ENCODE measurements at regions not wholly inside any gene's neighbourhood (a gene's known extent, or its start where the extent isn't known, plus 50 kb on each side); places are given as distances from the start of the nearest gene placed in this dataset.
A peak's percentile ranks its signal among the peaks of the same experiment; 100 is the strongest.
"Not testable (repeated sequence)": the region's sequence is repeated elsewhere in the genome, so short reads cannot be mapped to it uniquely, and the experiment has no call there.

- no peak for DNase-seq
These were observed 94.6 kb downstream of the APOB start for GRCh38 chr2:20949256-20949655.

GRCh38 chr2:20946468-20946867 lies 97.4 kb downstream of the APOB start:
- no peak for DNase-seq

DNA sequence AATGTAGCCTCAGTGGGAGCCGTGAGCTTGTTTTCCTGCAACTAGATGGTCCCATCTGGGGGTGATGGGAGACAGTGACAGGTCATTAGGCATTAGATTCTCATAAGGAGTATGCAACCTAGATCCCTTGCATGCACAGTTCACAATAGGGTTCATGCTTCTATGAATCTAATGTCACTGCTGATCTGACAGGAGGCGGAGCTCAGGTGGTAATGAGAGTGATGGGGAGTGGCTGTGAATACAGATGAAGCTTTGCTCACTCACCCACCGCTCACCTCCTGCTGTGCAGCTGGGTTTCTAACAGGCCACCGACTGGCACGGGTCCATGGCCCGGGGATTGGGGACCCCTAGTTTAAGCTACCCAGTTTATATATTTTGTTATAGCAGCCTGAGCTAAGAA lies 100.2 kb downstream of the APOB start:
- not testable (repeated sequence) for DNase-seq

DNA sequence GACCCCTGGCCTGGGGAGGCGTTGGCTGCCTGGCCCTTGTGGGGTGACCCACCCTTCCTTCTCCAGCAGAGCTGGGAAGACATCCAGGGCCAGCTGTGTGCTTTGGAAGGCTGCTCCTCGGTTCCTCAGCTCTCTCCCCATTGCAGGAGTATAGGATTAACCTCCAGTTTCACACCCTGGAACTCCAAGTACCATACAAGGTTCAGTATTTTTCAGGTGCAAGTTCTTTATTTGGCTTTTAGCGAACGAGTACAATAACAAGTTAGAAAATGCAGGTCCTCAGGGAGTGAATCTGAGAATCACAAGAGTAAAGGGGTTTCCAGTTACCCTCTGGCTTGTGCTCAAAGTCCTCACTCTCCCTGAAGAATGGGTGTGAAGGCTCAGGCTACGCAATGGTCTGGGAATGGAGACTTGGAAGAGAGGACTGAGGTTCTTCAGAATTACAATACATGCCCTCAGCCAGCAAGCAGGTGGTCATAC lies 101.2 kb downstream of the APOB start:
- no peak for DNase-seq

GRCh38 chr2:20940856-20941255 lies 103.0 kb downstream of the APOB start:
- DNase-seq: no peak

GRCh38 chr2:20939931-20940795 lies 103.7 kb downstream of the APOB start:
- DNase-seq: no peak

DNA sequence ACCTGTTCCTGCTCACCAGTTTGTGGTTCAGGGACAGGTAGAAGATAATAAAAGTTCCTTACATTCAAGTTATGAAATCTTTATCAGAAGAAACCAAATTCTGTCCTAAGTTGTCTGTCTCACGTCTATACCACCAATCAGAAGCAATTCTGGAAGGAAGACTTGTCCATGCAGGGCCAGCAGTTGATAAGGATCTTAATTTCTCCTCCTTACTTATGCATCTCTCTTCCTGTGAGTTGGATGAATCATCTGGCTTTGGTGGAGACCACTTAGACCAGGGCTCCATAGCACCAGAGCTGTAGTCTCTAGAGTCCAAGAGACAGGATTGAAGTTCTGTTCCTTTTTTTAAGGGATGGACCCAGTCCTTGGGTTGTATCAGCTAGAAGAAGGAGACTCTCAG lies 106.5 kb downstream of the APOB start:
- no peak for DNase-seq

- DNase-seq: no peak
These were observed 108.6 kb downstream of the APOB start for GRCh38 chr2:20935168-20935775.

GRCh38 chr2:20934236-20934635 lies 109.6 kb downstream of the APOB start:
- no peak for DNase-seq

GRCh38 chr2:20933714-20934113 lies 110.2 kb downstream of the APOB start:
- no peak for DNase-seq

- DNase-seq: no peak
These were observed 108.4 kb upstream of the LDAH start for GRCh38 chr2:20931346-20931745.

DNA sequence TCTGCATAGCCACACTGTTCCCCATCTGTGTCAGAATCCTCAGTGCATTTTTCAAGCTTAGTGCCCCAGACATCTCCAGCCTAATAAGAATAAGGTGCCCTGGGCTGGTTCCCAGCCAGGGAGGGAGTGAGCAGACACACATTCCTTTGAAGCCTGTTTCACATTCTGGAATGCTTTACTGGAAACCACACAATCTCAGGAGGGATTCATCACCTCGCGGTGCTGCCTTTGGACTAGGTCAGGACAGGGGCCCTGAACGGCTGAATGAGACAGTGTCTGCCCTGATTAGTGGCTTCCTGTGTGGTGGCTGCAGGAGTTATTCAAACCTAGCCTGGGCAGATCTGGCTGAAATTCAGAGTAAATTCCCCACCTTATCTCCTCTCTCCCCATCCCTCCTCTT lies 108.0 kb upstream of the LDAH start:
- no peak for DNase-seq

DNA sequence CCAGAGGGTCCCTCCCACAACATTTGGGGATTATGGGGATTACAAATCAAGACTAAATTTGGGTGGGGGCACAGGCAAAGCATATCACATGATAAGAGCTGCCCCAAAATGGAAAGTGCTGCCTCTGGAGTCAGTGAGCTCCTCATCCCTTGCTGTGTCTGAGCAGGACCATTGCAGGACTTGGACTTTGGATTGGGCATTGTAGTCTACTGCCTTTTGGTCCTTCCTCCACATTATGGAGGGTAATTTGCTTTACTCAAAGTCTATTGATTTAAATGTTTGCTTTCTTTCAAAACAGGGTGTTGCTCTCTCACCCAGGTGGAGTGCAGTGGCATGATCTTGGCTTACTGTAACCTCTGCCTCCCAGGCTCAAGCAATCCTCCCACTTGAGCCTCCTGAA lies 106.8 kb upstream of the LDAH start:
- no peak for DNase-seq

DNA sequence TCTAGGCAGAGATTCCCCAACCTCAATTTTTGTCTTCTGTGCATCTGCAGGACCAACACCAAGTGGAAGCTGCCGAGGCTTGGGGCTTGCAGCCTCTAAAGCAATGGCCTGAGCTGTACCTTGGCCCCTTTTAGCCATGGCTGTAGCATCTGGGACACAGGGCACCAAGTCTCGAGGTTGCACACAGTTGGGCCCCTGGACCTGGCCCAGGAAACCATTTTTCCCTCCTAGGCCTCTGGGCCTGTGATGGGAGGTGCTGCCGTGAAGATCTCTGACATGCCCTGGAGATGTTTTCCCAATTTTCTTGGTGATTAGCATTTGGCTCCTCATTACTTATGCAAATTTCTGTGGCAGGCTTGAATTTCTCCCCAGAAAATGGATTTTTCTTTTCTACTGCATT lies 105.7 kb upstream of the LDAH start:
- no peak for DNase-seq

GRCh38 chr2:20925265-20925889 lies 102.5 kb upstream of the LDAH start:
- DNase-seq: no peak

DNA sequence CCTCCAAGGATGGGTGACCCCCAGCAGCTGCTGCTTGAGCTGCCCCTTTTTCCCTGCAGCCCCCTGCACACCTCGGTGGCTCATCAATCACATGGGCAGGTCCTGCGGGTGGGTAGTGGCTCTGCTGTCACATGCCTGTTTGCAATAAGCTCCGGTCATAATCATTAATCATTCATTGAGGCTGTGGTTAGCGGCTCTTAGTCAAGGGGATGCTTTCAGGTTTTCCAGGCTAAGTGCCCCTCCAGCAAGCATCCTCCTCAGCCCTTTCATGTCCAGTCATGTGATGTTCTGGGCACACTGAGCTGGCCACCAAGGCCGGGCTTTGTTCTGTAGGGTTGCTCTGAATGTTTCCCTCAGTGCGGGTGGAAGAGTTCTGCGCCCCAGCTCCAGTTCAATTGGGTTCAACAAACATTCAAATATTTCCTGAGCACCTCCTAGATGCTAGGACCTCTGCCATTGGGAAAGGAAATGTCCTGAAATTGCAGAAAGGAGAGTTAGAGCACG lies 96.4 kb upstream of the LDAH start:
- DNase-seq: no peak

- no peak for DNase-seq
These were observed 95.0 kb upstream of the LDAH start for GRCh38 chr2:20917719-20918572.

- DNase-seq: no peak
These were observed 94.4 kb upstream of the LDAH start for GRCh38 chr2:20917287-20917660.

DNA sequence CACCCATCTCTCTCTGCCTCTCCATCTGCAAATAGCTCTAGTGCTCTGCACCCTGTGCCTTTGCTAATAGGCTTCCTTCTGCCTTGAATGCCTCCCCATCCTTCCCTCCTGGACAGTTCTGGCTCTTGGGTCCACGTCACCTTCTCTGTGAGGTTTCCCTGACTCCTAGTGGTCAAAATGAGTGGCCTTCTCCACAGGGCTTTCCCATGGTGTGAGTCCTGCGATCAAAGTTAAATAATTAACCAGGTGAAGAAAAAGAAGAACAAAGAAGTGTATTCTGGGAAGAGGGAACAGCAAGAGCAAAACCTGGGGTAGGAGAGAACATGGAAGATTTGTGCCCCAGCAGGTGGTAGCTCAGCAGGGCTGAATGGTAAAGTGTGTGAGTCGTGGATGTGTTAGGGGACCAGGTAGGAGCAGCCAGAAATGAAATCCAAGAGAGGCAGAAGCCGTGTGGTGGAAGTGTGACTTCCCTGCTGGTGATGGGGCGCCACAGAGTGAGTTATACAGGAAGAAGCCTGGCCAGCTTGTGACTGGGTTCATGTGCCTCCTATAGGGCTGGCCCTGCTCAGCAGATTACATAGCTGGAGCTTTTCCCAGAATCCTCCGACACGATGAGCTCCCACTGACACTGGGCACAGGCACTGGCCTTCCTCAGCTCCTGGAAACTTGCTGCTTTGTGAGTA lies 93.8 kb upstream of the LDAH start:
- peak; percentile 7 for DNase-seq

GRCh38 chr2:20915271-20915670 lies 92.4 kb upstream of the LDAH start:
- DNase-seq: no peak

DNA sequence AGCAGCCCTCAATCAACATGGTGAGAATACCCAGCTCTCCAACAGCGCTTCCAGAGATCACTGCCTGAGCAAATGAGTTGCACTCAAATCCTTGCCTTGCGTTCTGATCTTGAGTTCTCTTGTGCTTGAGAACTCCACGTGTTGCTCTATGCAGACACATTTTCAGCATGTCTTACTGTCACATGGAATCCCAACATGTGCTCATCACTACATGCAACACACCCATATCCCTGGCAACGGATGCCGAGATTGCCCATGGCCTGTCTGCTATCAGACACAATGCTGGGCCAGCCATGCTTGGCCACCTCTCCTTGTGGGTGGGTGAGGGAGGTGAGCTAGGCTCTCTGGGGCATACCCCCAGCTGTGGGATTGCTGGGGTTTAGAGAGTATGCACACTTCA lies 91.9 kb upstream of the LDAH start:
- no peak for DNase-seq

DNA sequence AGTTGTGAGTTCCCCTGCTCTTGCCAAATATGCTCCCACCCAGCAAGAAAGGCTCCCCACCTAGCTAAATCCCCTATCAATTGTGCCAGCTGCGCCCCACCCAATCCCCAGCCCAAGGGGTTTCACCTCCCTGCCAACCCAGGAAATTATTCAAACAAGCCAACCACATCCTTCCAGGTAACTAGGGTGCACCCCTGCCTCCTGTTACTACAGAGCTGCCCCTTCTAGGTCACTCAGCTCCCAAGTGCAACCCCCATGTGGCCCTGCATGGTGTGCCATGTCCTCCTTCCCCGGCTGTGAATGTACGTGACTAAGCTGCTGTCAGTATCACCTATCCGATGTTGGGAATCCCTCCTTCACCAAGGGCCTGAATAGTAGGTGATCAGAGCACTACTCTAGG lies 91.2 kb upstream of the LDAH start:
- DNase-seq: no peak

Measured in NCI-H82 (cell line).